Activated T-helper 9 cell treated with anti-CD3 and anti-CD28 coated beads, Interleukin-2, amount 50 U/mL, for 16 hours (primary cell): ENCODE measurements at regions not wholly inside any gene's neighbourhood (a gene's known extent, or its start where the extent isn't known, plus 50 kb on each side); places are given as distances from the start of the nearest gene placed in this dataset.

Experiments
- DNase-seq: peaks from one replicate; pipeline ENCODE4 v3.0.0-alpha.2; 2020; ENCODE audit warnings: low read depth

DNA sequence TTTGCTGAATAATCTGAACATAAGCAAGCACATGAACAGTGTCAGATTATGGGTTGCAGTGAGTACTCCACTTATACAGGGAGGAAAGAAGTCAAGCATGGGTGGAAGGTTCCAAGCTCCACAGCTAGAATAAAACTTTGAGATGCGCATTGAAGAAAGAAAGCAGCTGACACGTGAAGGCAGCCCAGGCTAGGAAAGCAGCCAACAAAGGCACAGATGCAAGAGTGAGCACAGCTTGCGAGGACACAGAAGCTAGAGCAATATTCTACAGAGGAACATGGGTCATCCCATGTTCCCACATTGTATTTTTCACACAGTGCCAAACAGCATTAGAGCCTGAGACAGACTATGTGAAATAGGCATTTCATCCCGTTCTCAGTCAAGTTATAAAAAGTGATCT is 194.6 kb upstream of the TBX20 start:
- DNase-seq = no peak

GRCh38 chr7:35446091-35446490 is 192.2 kb upstream of the TBX20 start:
- no peak for DNase-seq

DNA sequence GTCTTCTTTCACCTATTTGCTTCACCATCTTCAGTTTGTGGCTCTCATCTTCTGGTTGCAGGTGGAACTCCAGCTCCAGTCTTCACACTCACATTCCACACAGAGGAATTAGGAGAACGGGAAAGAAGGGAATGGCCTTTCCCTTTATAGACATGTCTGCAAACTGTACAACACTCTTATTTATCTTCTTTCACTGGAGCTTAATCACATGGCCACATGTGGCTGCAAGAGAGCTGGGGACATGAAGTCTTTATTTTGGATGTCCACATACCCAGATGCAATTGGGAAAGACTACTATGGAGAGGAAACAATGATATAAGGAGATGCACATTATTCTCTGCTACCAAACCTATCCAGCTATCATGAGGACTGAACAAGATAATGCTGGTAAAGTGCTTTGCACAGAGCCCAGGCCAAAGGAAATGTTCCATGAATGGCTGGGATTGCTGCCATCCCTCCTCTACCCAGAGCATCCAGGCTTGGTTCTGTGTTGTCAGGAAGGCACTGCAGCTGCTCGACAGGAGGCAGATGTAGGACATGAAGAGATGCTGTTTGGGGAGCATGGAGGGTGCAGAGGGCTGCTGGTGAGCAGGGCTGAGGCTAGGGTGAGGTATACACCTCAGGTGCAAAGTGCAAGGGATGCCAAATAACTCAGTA is 183.8 kb upstream of the TBX20 start:
- no peak for DNase-seq

- DNase-seq = no peak
Observed at GRCh38 chr7:35436452-35436851, 182.6 kb upstream of the TBX20 start.

DNA sequence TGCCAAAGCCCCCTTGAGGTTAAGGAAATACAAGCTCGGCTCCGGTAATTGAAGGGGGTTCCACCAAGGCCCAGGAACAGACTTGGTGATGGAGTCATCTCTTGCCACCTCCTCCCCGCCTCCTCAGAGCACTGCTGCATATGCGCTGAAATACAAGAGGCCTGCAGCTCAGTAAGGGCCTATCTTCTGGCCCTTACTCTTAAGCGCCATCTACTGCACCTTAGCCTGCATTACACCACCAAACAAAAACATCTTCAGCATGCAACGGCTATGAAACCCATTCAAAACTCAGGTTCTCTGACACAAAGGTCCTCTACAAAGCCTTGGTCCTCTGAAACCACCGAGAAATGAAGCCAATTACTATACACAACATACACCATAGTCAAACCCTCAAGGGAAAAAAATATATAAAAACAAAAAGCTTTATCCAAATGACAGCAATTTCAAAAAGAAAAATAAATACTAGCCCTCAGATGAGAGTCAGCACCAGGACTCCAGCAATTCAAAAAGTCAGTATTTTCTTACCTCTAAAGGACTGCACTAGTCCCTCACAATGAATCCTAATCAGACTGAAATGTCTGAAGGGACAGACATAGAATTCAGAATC is 176.8 kb upstream of the TBX20 start:
- no peak for DNase-seq

DNA sequence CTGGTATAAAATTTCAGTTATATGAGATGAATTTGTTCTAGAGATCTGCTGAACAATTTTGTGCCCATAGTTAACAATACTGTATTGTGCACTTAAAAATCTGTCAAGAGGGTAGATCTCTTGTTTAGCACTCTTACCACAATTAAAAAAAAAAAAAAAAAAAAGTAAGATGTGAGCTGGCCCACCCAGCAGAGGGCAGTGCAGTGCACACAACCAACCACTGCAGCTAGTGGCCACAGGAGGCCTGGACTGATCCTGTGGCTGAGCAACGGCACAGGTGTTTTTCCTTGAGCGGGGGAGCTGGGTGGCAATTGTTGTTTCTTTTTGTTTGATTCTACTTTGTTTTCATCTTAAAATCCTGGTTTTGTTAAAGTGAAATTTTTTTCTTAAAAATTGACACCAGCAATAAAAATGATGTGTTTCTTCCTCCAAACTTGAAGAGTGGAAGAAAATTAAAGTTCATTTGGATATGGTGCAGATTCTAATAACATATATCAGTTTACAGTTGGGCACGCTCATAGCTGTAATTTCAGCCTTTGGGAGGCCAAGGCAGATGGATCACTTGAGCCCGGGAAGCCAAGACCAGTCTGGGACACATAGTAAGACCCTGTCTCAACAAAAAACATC is 171.1 kb upstream of the TBX20 start:
- peak; percentile 13 for DNase-seq

DNA sequence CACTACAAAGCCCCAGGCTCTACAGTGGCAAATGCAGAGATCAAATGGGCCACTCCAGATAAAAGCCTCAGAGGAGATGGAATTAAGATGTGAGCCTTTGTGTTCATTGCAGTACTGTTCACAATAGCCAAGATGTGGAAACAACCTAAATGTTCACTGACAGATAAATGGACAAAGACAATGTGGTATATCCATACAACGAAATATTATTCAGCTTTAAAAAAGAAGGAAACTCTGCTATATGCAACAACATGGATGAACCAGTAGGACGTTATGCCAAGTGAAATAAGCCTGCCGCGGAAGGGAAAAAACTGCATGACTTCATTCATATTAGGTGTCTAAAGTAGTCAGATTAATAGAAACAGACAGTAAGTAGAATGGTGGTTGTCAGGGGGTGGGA is 170.5 kb upstream of the TBX20 start:
- no peak for DNase-seq

GRCh38 chr7:35422715-35423114 is 168.8 kb upstream of the TBX20 start:
- no peak for DNase-seq

DNA sequence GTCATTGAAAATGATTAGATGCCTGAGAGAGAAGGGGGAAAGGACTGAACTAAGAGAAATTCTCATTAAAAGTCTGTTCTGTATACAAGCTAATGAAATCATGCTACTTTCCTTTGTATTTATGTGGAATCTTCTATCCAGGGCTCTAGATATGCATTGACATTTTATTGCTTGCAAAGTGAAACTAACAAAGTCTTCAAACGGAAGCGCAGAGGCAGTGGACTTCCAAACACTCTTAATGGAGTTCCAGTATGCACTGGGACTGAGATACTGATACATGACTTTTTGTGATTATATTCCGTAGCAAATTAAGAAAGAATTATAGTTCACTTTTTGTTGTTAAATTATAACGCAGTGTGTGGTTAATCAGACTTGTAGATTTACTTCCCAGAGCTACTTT is 166.8 kb upstream of the TBX20 start:
- no peak for DNase-seq

- no peak for DNase-seq
Observed at GRCh38 chr7:35419391-35419755, 165.5 kb upstream of the TBX20 start.

DNA sequence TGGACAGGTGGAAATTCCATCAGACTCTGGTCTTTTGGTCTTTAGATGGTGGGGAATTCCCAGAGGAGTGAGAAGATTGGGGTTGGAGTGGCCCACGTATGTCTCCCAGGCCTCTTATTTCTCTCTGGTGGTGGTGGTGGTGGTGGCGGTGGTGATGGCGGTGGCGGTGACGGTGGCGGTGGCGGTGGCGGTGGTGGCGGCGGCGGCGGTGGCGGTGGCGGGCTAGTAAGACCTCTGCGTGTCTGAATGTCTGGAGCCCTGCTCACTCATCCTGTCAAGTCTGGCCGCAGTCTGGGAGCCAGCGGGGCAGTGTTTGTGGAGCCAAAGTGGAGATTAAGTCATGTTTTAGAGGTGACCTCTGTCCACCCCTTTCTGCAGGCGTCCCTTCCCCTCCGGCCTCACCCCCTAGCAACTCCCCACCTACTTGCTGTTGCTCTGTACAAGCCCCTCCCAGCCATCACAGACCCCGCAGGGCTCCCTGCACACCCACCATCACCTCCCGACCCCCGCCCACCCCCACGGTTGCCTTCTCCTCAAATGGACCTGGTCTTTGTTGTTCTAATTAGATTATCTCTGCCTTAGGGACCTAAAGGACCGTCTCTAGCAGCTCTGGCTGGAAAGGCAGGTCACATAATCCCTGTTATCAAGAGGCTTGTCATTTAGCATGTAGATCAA is 165.0 kb upstream of the TBX20 start:
- no peak for DNase-seq

GRCh38 chr7:35416568-35416967 is 162.7 kb upstream of the TBX20 start:
- no peak for DNase-seq

DNA sequence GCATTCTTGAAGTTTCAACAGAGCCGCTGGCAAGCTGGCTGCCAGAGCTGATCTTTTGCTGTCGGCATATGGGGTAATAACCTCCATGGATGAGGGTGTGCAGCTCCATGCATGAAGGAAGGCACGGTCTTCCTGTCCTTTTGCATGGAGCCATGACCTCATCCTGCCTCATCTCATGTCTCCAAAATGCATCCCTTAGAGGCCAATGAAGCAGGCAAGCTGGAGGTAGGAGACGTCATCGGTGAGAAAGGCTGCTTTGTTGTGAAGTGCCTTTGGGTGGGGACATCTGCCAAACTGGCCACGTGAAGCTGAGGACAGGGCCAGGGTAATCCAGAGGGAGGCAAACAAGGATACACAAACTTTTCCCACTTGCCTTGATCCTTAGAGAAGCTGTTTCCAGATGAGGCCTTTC is 161.5 kb upstream of the TBX20 start:
- no peak for DNase-seq

GRCh38 chr7:35411331-35411730 is 157.4 kb upstream of the TBX20 start:
- DNase-seq = no peak

DNA sequence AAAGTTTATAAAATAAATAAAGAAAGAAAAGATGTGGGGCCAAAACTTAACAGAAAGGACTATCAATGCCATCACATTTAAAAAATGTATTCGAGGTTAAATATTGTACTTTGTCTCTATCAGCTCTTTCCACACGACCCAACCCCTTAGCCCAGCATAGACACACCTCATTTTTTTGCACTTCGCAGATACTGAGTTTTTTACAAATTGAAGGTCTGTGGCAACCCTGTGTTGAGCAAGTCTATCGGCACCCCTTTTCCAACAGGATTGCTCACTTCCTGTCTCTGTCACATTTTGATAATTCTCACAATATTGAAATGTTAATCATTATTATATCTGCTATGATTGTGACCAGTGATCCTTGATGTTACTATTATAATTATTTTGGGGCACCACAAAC is 151.6 kb upstream of the TBX20 start:
- no peak for DNase-seq

- no peak for DNase-seq
Observed at GRCh38 chr7:35401217-35401879, 147.4 kb upstream of the TBX20 start.

DNA sequence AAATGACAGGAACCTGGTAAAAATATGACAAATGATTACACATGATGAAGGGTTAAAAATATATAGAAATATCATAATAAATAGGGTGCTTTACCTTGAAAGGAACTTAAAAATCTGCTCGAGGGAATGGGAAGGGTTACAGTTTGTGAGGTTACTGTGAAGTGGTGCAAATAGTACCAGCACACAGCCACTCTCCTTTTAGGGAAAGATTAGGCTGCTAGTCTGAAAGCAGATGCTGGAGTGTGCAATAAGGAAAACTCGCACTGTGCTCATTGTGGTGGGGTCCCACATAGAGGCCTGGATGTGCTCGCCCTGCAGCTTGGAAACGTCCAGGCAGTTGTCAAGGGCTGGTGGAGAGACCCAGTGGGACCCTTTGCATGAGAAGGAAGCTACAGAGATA is 145.9 kb upstream of the TBX20 start:
- no peak for DNase-seq

- no peak for DNase-seq
Observed at GRCh38 chr7:35399216-35399615, 145.3 kb upstream of the TBX20 start.

DNA sequence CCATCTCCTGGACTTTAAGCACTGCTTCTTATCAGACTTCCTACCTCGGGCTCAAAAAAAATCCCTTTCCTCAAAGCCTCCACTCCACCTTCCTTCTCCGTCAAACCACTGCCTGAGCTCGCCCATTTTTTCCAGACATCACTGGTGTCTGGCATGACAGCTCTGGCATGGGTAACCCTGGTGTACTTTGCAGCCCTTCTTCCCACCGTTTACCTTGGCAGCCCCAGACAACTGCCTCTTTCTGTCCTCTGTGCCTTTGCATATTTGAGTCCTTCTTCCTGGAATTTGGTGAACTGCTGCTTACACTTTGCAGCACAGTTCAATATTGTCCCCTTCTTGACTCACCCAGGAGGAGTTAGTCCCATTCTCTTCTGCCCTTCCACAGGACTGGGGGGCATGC is 144.6 kb upstream of the TBX20 start:
- no peak for DNase-seq

DNA sequence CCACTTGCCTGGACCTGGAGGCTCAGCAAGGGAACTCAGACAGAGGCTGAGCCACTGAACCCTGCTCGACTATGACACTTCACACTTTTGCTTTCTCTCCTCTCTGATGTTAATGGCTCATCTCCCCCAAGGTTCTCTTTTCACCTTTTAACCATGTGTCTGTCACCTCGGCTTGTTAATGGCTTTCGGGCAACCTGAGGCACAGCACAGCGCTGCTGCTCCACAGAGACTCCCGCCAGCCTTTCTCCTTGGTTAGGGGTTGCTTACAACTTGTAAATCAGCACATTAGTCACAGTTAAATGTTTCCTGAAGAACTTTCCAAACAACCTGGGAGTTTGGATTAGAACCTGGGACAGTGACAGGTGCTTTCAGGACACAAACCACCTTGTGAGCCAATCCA is 136.2 kb upstream of the TBX20 start:
- no peak for DNase-seq

DNA sequence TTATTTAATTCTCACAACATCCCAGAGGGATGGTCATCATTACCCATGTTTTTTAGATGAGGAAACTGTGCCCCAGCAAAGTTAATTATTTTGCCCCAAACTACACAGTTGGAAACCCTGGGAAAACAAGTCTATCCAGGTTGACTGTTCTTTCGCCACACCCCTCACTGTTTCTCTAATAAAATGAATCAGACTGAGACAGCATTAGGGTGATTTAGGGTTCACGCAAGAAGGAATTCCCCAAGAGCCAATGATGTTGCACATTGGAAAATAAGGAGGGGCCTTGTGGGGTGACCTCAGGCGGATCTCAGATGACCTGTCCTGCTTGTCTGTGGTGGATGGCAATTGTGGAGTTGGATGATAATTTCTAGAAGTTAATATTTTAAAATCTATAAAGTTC is 135.7 kb upstream of the TBX20 start:
- DNase-seq = no peak

GRCh38 chr7:35386816-35387706 is 133.2 kb upstream of the TBX20 start:
- no peak for DNase-seq
